PC-3 (cell line): ENCODE measurements at regions not wholly inside any gene's neighbourhood (a gene's known extent, or its start where the extent isn't known, plus 50 kb on each side); places are given as distances from the start of the nearest gene placed in this dataset.
"Not testable (repeated sequence)": the region's sequence is repeated elsewhere in the genome, so short reads cannot be mapped to it uniquely, and the experiment has no call there.

Source experiments
- ATAC-seq: fragments of 200-7000 bp; cut with Tn5 transposase; 2 replicates; pipeline ENCODE4 v1.9.1; 2020; ENCODE audit warnings: mild to moderate bottlenecking, moderate library complexity
- BruUV-seq: library from RNA; stranded (reverse); fragments of 400-500 nt; replicated peaks from 2 replicates; lab custom pipeline; 2021; lab: Mats Ljungman, UMichigan
- CTCF ChIA-PET: fragments of 300-600 bp; sonication (Branson Sonifier 250); formaldehyde crosslinking; loops from one replicate; lab custom pipeline; 2022; ENCODE audit warnings: antibody characterized with exemption; lab: Charles Lee
- POLR2A ChIA-PET: fragments of 300-600 bp; sonication (Branson Sonifier 250); formaldehyde crosslinking; loops from one replicate; lab custom pipeline; 2022; ENCODE audit warnings: antibody characterized with exemption; ENCODE audit not compliant: unreplicated experiment; lab: Charles Lee
- DNase-seq: peaks from one replicate; pipeline ENCODE4 v3.0.0-alpha.2; 2015
- H2AFZ ChIP-seq: fragments of 300-600 bp; sonication (generic); 2 replicates; pipeline ENCODE4 v1.6.0; 2016; ENCODE audit warnings: antibody characterized with exemption, low read length
- H3F3A ChIP-seq: fragments of 300-600 bp; sonication (generic); one replicate; pipeline ENCODE4 v1.6.0; 2017; ENCODE audit warnings: antibody characterized with exemption, low read length, control low read depth, mild to moderate bottlenecking; ENCODE audit not compliant: unreplicated experiment
- H3K27ac ChIP-seq: fragments of 300-600 bp; sonication (generic); 2 replicates; pipeline ENCODE4 v1.5.1; 2016; ENCODE audit warnings: mild to moderate bottlenecking, low read length
- H3K27me3 ChIP-seq: fragments of 300-600 bp; sonication (generic); 2 replicates; pipeline ENCODE4 v1.6.1; 2016; ENCODE audit warnings: low read length, mixed read lengths
- H3K36me3 ChIP-seq: fragments of 300-600 bp; sonication (generic); 2 replicates; pipeline ENCODE4 v1.6.1; 2016; ENCODE audit warnings: low read depth, mixed run types, low read length, mixed read lengths
- H3K4me1 ChIP-seq: fragments of 300-600 bp; sonication (generic); 2 replicates; pipeline ENCODE4 v1.5.1; 2016; ENCODE audit warnings: low read length; ENCODE audit not compliant: insufficient read depth
- H3K4me2 ChIP-seq: fragments of 300-600 bp; sonication (generic); 2 replicates; pipeline ENCODE4 v1.6.0; 2016; ENCODE audit warnings: low read length
- H3K4me3 ChIP-seq: fragments of 300-600 bp; sonication (generic); 2 replicates; pipeline ENCODE4 v1.5.1; 2016; ENCODE audit warnings: mild to moderate bottlenecking, low read length, mixed read lengths
- H3K79me2 ChIP-seq: fragments of 300-600 bp; sonication (generic); 2 replicates; pipeline ENCODE4 v1.6.1; 2017; ENCODE audit warnings: low read length, mixed read lengths
- H3K9ac ChIP-seq: fragments of 300-600 bp; sonication (generic); 2 replicates; pipeline ENCODE4 v1.6.0; 2016; ENCODE audit warnings: mild to moderate bottlenecking, low read length
- H3K9me2 ChIP-seq: fragments of 300-600 bp; sonication (generic); replicated peaks from 2 replicates; pipeline ENCODE4 v1.6.1; 2016; ENCODE audit warnings: mixed run types, low read length, mixed read lengths
- H3K9me3 ChIP-seq: fragments of 300-600 bp; sonication (generic); 2 replicates; pipeline ENCODE4 v1.6.1; 2016; ENCODE audit warnings: low read length, mixed read lengths
- H4K20me1 ChIP-seq: fragments of 300-600 bp; sonication (generic); 2 replicates; pipeline ENCODE4 v1.6.1; 2016; ENCODE audit warnings: low read length, mixed read lengths
- CTCF ChIP-seq: fragments of 300-600 bp; sonication (generic); conservative IDR thresholded peaks from 2 replicates; pipeline ENCODE4 v1.5.1; 2017; ENCODE audit warnings: antibody characterized with exemption, low read depth, mild to moderate bottlenecking, low read length
- EZH2 ChIP-seq: fragments of 300-600 bp; sonication (generic); IDR thresholded peaks from one replicate; pipeline ENCODE4 v1.6.1; 2017; ENCODE audit warnings: antibody characterized with exemption, mild to moderate bottlenecking, low read length; ENCODE audit not compliant: unreplicated experiment
- EZH2phosphoT487 ChIP-seq: fragments of 300-600 bp; sonication (generic); IDR thresholded peaks from 2 replicates; pipeline ENCODE4 v1.6.1; 2018; ENCODE audit warnings: mild to moderate bottlenecking, antibody characterized with exemption, low read length, borderline replicate concordance
- intact Hi-C: fragments of 100-400 bp; cut with micrococcal nuclease; formaldehyde crosslinking; loops from 2 replicates; pipeline ENCODE4 v1.9.0; 2023

- no peak overlapping the region for H3K4me2 ChIP-seq
- no peaks in the 10 kb centered on the region for H3K9me3 ChIP-seq
- intact Hi-C loops, result no loop called here
- ChIA-PET CTCF (no interaction called here), POLR2A (no interaction called here)
- H3K27ac ChIP-seq, result no peak overlapping the region
- BruUV-seq, result no TSS peak
- no peaks in the 10 kb centered on the region for H3K36me3 ChIP-seq
- no peaks in the 10 kb centered on the region for H3K9me2 ChIP-seq
- H2AFZ ChIP-seq, result no peak overlapping the region
- no peaks in the 10 kb centered on the region for H3K27me3 ChIP-seq
- no peaks in the 10 kb centered on the region for H4K20me1 ChIP-seq
- no peak overlapping the region for H3K4me3 ChIP-seq
- no peak overlapping the region for H3K9ac ChIP-seq
- no peak for DNase-seq
- H3K4me1 ChIP-seq, result no peaks in the 10 kb centered on the region
- H3F3A ChIP-seq, result no peaks in the 10 kb centered on the region
- no peak for ATAC-seq
- no peaks in the 10 kb centered on the region for H3K79me2 ChIP-seq
- TF ChIP-seq EZH2phosphoT487 (no peak), CTCF (no peak), EZH2 (no peak)
Observed at GRCh38 chr5:120122703-120123102, 341.4 kb upstream of the PRR16 start.

GRCh38 chr5:120124031-120124430 lies 340.1 kb upstream of the PRR16 start:
- Histone ChIP-seq H4K20me1 (no peaks in the 10 kb centered on the region), H3K4me2 (no peak overlapping the region), H3K36me3 (no peaks in the 10 kb centered on the region), H2AFZ (no peak overlapping the region), H3K9me2 (no peaks in the 10 kb centered on the region), H3K4me1 (no peaks in the 10 kb centered on the region), H3K9ac (no peak overlapping the region), H3K9me3 (no peaks in the 10 kb centered on the region), H3K79me2 (no peaks in the 10 kb centered on the region), H3K4me3 (no peak overlapping the region), H3K27me3 (no peaks in the 10 kb centered on the region), H3F3A (no peaks in the 10 kb centered on the region), H3K27ac (no peak overlapping the region)
- DNase-seq (no peak), ATAC-seq (no peak)
- ChIA-PET CTCF (no interaction called here), POLR2A (interaction anchor here (0.5 kb wide), 1 partner anchor 14 kb away, joined by 4 read pairs; no protein-coding TSS in a partner anchor)
- TF ChIP-seq EZH2 (no peak), EZH2phosphoT487 (no peak), CTCF (no peak)
- intact Hi-C loops, result no loop called here
- no TSS peak for BruUV-seq

- Histone ChIP-seq H3K9me2 (no peaks in the 10 kb centered on the region), H3K4me3 (no peak overlapping the region), H3K4me2 (no peak overlapping the region), H2AFZ (no peak overlapping the region), H3K36me3 (no peaks in the 10 kb centered on the region), H3K4me1 (no peaks in the 10 kb centered on the region), H3K9ac (no peak overlapping the region), H4K20me1 (no peaks in the 10 kb centered on the region), H3K9me3 (no peaks in the 10 kb centered on the region), H3K79me2 (no peaks in the 10 kb centered on the region), H3K27me3 (no peaks in the 10 kb centered on the region), H3F3A (no peaks in the 10 kb centered on the region), H3K27ac (no peak overlapping the region)
- no TSS peak for BruUV-seq
- POLR2A ChIA-PET, result no interaction called here
- CTCF ChIA-PET, result no interaction called here
- ATAC-seq, result no peak
- intact Hi-C loops, result no loop called here
- TF ChIP-seq EZH2phosphoT487 (no peak), CTCF (no peak), EZH2 (no peak)
- DNase-seq, result no peak
Observed at GRCh38 chr5:120124961-120125360, 339.1 kb upstream of the PRR16 start.

GRCh38 chr5:120132347-120132746 lies 331.8 kb upstream of the PRR16 start:
- CTCF ChIA-PET, POLR2A ChIA-PET, H4K20me1 ChIP-seq: not testable (repeated sequence)

More at GRCh38 chr5:120132347-120132746, 331.8 kb upstream of the PRR16 start:
- H3K36me3 ChIP-seq, H3K4me1 ChIP-seq, H3K27me3 ChIP-seq, H3K9me2 ChIP-seq, intact Hi-C loops, H2AFZ ChIP-seq, H3F3A ChIP-seq, H3K4me2 ChIP-seq, BruUV-seq, H3K9me3 ChIP-seq, DNase-seq, H3K9ac ChIP-seq, H3K4me3 ChIP-seq, H3K27ac ChIP-seq, ATAC-seq, H3K79me2 ChIP-seq: not testable (repeated sequence)
